Nephron (organoid): ENCODE measurements at regions not wholly inside any gene's neighbourhood (a gene's known extent, or its start where the extent isn't known, plus 50 kb on each side); places are given as distances from the start of the nearest gene placed in this dataset.

Experiments
- H3K27ac Mint-ChIP-seq, 3 experiments: 2 replicates each; pipeline ENCODE4 v1.8.0; 2020; ENCODE audit warnings: mixed read lengths in 3 of 3, mild to moderate bottlenecking in 2 of 3, moderate library complexity in 1 of 3
- H3K27me3 Mint-ChIP-seq: 2 replicates; pipeline ENCODE4 v1.8.0; 2021; ENCODE audit warnings: low read depth, mild to moderate bottlenecking, moderate library complexity, mixed read lengths
- H3K36me3 Mint-ChIP-seq: 2 replicates; pipeline ENCODE4 v1.8.0; 2020; ENCODE audit warnings: low read depth, mixed read lengths
- H3K4me1 Mint-ChIP-seq: 2 replicates; pipeline ENCODE4 v1.8.0; 2020; ENCODE audit warnings: mixed read lengths
- H3K4me3 Mint-ChIP-seq, 3 experiments: 2 replicates each; pipeline ENCODE4 v1.8.0; 2020; ENCODE audit warnings: mild to moderate bottlenecking in 3 of 3, mixed read lengths in 3 of 3, moderate library complexity in 2 of 3
- H3K9me3 Mint-ChIP-seq: 2 replicates; pipeline ENCODE4 v1.8.0; 2020; ENCODE audit warnings: mixed read lengths
- TF ChIP-seq, protein P1 (sequence below), 3 experiments: fragments of 200-600 bp; sonication (generic); IDR thresholded peaks; one replicate each; pipeline ENCODE4 v1.5.0; 2021; ENCODE audit warnings: antibody characterized with exemption in 3 of 3; ENCODE audit not compliant: unreplicated experiment in 3 of 3

DNA sequence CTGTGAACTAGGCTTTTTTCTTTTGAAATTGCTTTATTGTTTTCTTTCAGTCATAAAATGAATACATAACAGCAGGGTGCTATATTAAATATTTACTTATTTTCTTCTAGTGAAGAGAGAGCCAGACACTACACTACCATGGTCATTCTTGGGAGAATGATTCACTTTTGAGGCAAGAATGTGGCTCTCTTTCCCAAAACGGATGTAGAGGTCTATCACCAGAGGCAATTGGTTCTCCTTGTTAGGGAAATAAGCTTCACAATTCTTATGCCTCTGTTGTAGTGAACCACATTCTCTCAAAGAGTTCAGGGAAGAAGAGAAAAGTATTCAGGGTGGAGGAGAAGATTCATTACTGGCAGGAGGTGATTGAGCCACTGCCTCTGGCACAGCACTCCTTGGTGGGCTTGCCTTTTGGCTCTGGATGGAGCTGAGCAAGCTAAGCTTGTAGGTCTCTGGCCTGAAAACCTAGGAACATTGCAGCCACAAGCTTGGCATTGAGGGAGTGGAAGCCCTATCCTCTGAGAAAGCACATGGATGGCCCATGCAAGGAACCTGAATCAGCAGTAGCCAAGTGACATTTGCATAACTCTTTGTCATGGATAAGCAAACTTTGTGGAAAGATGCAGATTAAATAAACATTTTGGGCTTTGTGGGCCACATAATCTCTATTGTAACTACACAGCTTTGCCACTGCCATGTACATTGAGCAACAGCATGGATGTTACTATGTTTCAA, 179.0 kb upstream of the TNC start:
- H3K27me3 Mint-ChIP-seq = peaks cover 5% of the 10 kb centered on the region
- TF ChIP-seq, protein P1, sequence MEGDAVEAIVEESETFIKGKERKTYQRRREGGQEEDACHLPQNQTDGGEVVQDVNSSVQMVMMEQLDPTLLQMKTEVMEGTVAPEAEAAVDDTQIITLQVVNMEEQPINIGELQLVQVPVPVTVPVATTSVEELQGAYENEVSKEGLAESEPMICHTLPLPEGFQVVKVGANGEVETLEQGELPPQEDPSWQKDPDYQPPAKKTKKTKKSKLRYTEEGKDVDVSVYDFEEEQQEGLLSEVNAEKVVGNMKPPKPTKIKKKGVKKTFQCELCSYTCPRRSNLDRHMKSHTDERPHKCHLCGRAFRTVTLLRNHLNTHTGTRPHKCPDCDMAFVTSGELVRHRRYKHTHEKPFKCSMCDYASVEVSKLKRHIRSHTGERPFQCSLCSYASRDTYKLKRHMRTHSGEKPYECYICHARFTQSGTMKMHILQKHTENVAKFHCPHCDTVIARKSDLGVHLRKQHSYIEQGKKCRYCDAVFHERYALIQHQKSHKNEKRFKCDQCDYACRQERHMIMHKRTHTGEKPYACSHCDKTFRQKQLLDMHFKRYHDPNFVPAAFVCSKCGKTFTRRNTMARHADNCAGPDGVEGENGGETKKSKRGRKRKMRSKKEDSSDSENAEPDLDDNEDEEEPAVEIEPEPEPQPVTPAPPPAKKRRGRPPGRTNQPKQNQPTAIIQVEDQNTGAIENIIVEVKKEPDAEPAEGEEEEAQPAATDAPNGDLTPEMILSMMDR (IDR thresholded peaks at IDR 0.05; ENCODE audit: unreplicated experiment in 3 of 3) = no peak

DNA sequence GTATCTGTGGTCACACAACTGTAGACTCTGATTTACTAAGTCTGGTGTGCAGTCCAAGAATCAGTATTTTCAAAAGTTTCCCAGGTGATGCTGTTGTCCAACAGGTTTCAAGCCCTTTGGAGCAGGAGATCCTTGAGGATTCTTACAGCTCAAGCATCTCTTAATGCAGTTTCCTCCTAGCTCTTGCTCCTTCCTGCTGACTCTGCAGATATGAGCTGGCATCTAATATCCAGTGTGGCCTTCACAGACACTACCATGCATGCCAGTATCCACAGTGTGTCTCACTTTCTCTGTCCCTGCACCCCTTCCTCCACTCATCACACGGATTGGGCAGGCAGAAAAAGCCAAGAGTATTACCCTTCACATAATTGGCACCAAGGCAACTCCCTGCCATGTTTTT, 182.2 kb upstream of the TNC start:
- peak overlapping the region in 1 of 3 experiments; percentile 62 for H3K27ac Mint-ChIP-seq
- no peaks in the 10 kb centered on the region for H3K36me3 Mint-ChIP-seq
- peaks cover 5% of the 10 kb centered on the region for H3K27me3 Mint-ChIP-seq
- no peaks in the 10 kb centered on the region for H3K9me3 Mint-ChIP-seq
- TF ChIP-seq, protein P1 (IDR thresholded peaks at IDR 0.05; ENCODE audit: unreplicated experiment in 3 of 3) = no peak
- H3K4me1 Mint-ChIP-seq = peaks cover 15% of the 10 kb centered on the region
- H3K4me3 Mint-ChIP-seq = no peak overlapping the region

More for the DNA sequence above, 179.0 kb upstream of the TNC start:
- H3K4me1 Mint-ChIP-seq = peaks cover 34% of the 10 kb centered on the region
- no peak overlapping the region for H3K27ac Mint-ChIP-seq
- H3K36me3 Mint-ChIP-seq = no peaks in the 10 kb centered on the region
- H3K9me3 Mint-ChIP-seq = no peaks in the 10 kb centered on the region
- H3K4me3 Mint-ChIP-seq = no peak overlapping the region

DNA sequence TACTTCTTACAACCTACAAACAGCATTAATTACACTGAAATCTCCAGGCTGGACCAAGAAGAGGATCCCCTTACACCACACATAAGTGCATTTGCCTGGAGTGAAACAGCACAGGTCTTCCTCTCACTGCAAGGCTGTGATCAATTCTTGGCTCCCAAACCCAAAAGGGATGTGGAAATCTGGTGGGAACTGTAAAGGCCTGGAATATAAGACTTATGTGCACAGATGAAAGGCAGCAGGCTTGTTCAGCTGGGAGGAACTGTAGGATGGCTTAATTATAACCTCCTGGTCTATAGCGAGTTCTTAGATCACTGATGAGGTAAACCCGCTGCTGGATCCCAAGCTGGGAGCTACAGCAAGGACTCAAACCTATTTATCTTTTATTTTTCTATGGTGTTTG, 182.9 kb upstream of the TNC start:
- TF ChIP-seq, protein P1 (IDR thresholded peaks at IDR 0.05; ENCODE audit: unreplicated experiment in 3 of 3) = no peak
- Mint-ChIP-seq H3K4me3 (no peak overlapping the region), H3K36me3 (no peaks in the 10 kb centered on the region), H3K27ac (peak overlapping the region in 2 of 3 experiments; percentile 20 to 62), H3K27me3 (peaks cover 5% of the 10 kb centered on the region), H3K9me3 (no peaks in the 10 kb centered on the region), H3K4me1 (peaks cover 13% of the 10 kb centered on the region)

DNA sequence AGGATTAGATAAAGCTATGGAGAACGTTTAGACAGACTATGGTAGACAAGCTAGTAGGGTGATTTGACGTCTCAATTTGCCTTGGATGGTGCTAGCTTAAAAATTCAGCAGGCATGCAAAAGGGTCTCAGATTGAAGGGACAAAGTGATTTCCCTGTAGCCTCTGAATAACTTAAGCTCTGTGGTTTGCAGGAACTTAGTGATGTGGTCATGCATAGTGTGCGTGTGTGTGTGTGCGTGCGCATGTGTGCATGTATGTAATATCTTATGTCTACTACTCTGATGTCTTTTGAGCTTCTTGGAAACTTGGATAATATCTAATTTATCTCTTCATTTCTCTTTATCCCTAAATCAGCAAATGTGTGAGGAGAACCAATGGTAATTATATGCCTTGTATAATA, 183.6 kb upstream of the TNC start:
- no peak overlapping the region for H3K4me3 Mint-ChIP-seq
- H3K36me3 Mint-ChIP-seq = no peaks in the 10 kb centered on the region
- TF ChIP-seq, protein P1 (IDR thresholded peaks at IDR 0.05; ENCODE audit: unreplicated experiment in 3 of 3) = no peak
- H3K27me3 Mint-ChIP-seq = peaks cover 5% of the 10 kb centered on the region
- peaks cover 8% of the 10 kb centered on the region for H3K4me1 Mint-ChIP-seq
- no peaks in the 10 kb centered on the region for H3K9me3 Mint-ChIP-seq
- peak overlapping the region in 1 of 3 experiments; percentile 62 for H3K27ac Mint-ChIP-seq

DNA sequence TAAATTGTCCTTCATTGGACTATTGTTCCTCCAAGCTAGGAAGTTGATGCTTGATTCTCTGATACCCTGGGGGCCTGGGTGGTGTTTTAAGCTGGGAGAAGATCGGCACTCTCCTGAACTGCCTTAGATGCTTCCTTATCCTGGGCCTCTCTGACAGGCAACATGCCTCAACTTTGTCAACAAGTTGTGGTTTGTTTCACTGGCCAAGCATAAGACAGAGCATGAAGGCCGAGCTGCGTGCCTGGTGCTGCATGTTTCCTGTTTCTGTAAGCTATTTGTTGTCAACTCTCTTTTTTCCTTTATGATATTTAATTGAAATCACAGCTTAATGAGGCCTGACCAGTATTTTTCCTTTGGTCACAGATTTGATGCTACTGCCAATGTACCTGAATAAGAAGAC, 187.6 kb upstream of the TNC start:
- no peaks in the 10 kb centered on the region for H3K36me3 Mint-ChIP-seq
- TF ChIP-seq, protein P1 (IDR thresholded peaks at IDR 0.05; ENCODE audit: unreplicated experiment in 3 of 3) = no peak
- H3K27me3 Mint-ChIP-seq = no peaks in the 10 kb centered on the region
- no peak overlapping the region for H3K27ac Mint-ChIP-seq
- H3K4me3 Mint-ChIP-seq = no peak overlapping the region
- peaks cover 2% of the 10 kb centered on the region for H3K9me3 Mint-ChIP-seq
- peaks cover 7% of the 10 kb centered on the region for H3K4me1 Mint-ChIP-seq

DNA sequence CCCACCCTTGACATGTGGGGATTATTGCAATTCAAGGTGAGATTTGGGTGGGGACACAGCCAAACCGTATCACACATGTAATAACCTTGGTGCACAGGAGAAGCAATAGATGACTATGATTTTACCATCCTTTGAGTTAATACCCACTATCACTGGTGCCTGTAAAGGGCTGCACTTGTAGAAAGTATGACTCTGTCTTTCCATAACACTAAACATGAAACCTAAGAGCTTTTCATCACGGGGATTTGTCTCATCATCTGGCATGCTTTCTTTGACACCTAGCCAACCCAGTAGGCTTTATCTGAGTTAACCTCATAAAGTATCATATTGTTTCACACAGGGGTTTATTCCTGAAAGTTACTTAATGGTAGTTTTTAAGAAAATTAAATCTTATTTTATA, 188.9 kb upstream of the TNC start:
- Mint-ChIP-seq H3K27me3 (no peaks in the 10 kb centered on the region), H3K27ac (no peak overlapping the region), H3K4me3 (no peak overlapping the region), H3K4me1 (no peaks in the 10 kb centered on the region), H3K9me3 (peaks cover 9% of the 10 kb centered on the region), H3K36me3 (no peaks in the 10 kb centered on the region)
- TF ChIP-seq, protein P1 (IDR thresholded peaks at IDR 0.05; ENCODE audit: unreplicated experiment in 3 of 3) = no peak
